A673 (cell line): ENCODE measurements at regions not wholly inside any gene's neighbourhood (a gene's known extent, or its start where the extent isn't known, plus 50 kb on each side); places are given as distances from the start of the nearest gene placed in this dataset.

ENCODE experiments used
- BruUV-seq: library from RNA; stranded (reverse); fragments of 400-500 nt; replicated peaks from 2 replicates; lab custom pipeline; 2021; lab: Mats Ljungman, UMichigan
- CTCF ChIA-PET: fragments of 300-600 bp; sonication (Branson Sonifier 250); formaldehyde crosslinking; loops from one replicate; lab custom pipeline; 2022; ENCODE audit warnings: antibody characterized with exemption; lab: Charles Lee
- POLR2A ChIA-PET: fragments of 300-600 bp; sonication (Branson Sonifier 250); formaldehyde crosslinking; loops from one replicate; lab custom pipeline; 2022; ENCODE audit warnings: antibody characterized with exemption; ENCODE audit not compliant: low non-redundant PET; lab: Charles Lee
- DNase-seq: peaks from one replicate; pipeline ENCODE4 v3.0.0-alpha.2; 2015; ENCODE audit warnings: low spot score
- H3K27ac ChIP-seq: fragments of 200-600 bp; sonication (generic); 2 replicates; pipeline ENCODE4 v1.5.1; 2016; ENCODE audit warnings: mixed run types, low read depth, mild to moderate bottlenecking, mixed read lengths, antibody characterized with exemption, low read length; ENCODE audit not compliant: poor library complexity, severe bottlenecking
- H3K27me3 ChIP-seq: fragments of 200-600 bp; sonication (generic); replicated peaks from 2 replicates; pipeline ENCODE4 v1.6.1; 2017; ENCODE audit warnings: mixed run types, low read depth, mild to moderate bottlenecking, mixed read lengths, antibody characterized with exemption, low read length; ENCODE audit not compliant: insufficient read depth, poor library complexity
- H3K36me3 ChIP-seq: fragments of 200-600 bp; sonication (generic); 2 replicates; pipeline ENCODE4 v1.6.1; 2016; ENCODE audit warnings: mixed run types, mild to moderate bottlenecking, mixed read lengths, antibody characterized with exemption, low read length; ENCODE audit not compliant: insufficient read depth, poor library complexity, severe bottlenecking
- H3K4me1 ChIP-seq: fragments of 200-600 bp; sonication (generic); 2 replicates; pipeline ENCODE4 v1.6.1; 2017; ENCODE audit warnings: mixed run types, mild to moderate bottlenecking, mixed read lengths, antibody characterized with exemption, low read length; ENCODE audit not compliant: insufficient read depth, poor library complexity, severe bottlenecking
- H3K4me3 ChIP-seq: fragments of 200-600 bp; sonication (generic); 2 replicates; pipeline ENCODE4 v1.5.1; 2016; ENCODE audit warnings: low read depth, mixed run types, mild to moderate bottlenecking, mixed read lengths, low read length; ENCODE audit not compliant: poor library complexity, severe bottlenecking
- H3K9me3 ChIP-seq: fragments of 200-600 bp; sonication (generic); 2 replicates; pipeline ENCODE4 v1.6.1; 2016; ENCODE audit warnings: mixed run types, low read depth, mild to moderate bottlenecking, mixed read lengths, antibody characterized with exemption, low read length; ENCODE audit not compliant: poor library complexity, severe bottlenecking
- CTCF ChIP-seq: fragments of 300-800, 200-600 bp; sonication (generic); conservative IDR thresholded peaks from 2 replicates; pipeline ENCODE4 v1.5.1; 2017; ENCODE audit warnings: low read depth, mild to moderate bottlenecking, antibody characterized with exemption, low read length, moderate library complexity, mixed read lengths
- EZH2 ChIP-seq: fragments of 200-600 bp; sonication (generic); IDR thresholded peaks from 2 replicates; pipeline ENCODE4 v1.6.1; 2017; ENCODE audit warnings: borderline replicate concordance, low read depth, mild to moderate bottlenecking, mixed read lengths, antibody characterized with exemption, low read length; ENCODE audit not compliant: poor library complexity, severe bottlenecking
- intact Hi-C: fragments of 100-400 bp; cut with micrococcal nuclease; formaldehyde crosslinking; loops from one replicate; pipeline ENCODE4 v1.10.0; 2022; ENCODE audit not compliant: unreplicated experiment

DNA sequence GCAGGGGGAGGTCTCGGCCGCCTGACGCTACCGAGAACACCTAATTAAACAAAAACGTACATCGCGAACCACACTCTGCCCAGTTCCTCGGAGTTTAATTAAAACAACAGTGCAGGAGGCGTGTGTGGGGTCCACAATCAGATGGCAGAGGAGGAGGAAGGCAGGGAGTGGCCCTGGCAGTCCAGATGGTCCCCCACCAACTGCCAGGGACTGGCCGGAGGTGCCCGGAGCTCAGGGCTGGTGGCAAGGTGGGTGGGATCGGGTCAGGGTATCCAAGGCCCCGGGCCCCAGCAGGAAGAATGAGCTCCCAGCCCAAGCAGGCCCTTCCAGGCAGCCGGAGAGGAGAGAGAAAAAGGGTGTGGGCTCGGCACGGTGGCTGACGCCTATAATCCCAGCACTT is 71.3 kb downstream of the PTPRS start:
- TF ChIP-seq CTCF, result no peak
- TF ChIP-seq EZH2, result no peak
- BruUV-seq, result no TSS peak
- Histone ChIP-seq H3K27ac (no peak overlapping the region), H3K27me3 (no peaks in the 10 kb centered on the region), H3K9me3 (no peaks in the 10 kb centered on the region), H3K36me3 (peaks cover 35% of the 10 kb centered on the region), H3K4me1 (no peaks in the 10 kb centered on the region), H3K4me3 (no peak overlapping the region)
- ChIA-PET POLR2A (no interaction called here), CTCF (no interaction called here)
- intact Hi-C loops, result no loop called here
- DNase-seq, result no peak

- Histone ChIP-seq H3K4me3 (no peak overlapping the region), H3K4me1 (no peaks in the 10 kb centered on the region), H3K27ac (no peak overlapping the region), H3K27me3 (no peaks in the 10 kb centered on the region), H3K9me3 (no peaks in the 10 kb centered on the region), H3K36me3 (peaks cover 30% of the 10 kb centered on the region)
- ChIA-PET CTCF (no interaction called here), POLR2A (no interaction called here)
- no TSS peak for BruUV-seq
- intact Hi-C loops, result no loop called here
- TF ChIP-seq CTCF (no peak), EZH2 (no peak)
- no peak for DNase-seq
Measured at GRCh38 chr19:5268801-5269200, 71.8 kb downstream of the PTPRS start.

DNA sequence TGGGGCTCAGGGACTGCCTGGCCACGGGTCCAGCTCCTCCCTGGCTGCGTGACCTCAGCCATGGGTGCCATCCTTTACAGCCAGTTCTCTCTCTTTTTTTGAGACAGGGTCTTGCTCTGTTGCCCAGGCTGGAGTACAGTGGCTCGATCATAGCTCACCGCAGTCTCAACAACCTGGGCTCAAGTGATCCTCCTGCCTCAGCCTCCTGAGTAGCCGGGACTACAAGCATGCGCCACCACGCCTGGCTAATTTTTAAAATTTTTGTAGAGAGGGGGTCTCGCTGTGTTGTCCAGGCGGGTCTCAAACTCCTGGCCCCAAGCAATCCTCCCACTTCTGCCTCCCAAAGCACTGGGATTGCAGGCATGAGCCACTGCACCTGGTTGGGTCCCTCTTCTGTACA is 75.4 kb downstream of the PTPRS start:
- H3K9me3 ChIP-seq, result no peaks in the 10 kb centered on the region
- no peak overlapping the region for H3K27ac ChIP-seq
- POLR2A ChIA-PET, result no interaction called here
- DNase-seq, result no peak
- H3K27me3 ChIP-seq, result no peaks in the 10 kb centered on the region
- no TSS peak for BruUV-seq
- CTCF ChIA-PET, result no interaction called here
- intact Hi-C loops, result no loop called here
- H3K4me1 ChIP-seq, result no peaks in the 10 kb centered on the region
- peaks cover 21% of the 10 kb centered on the region for H3K36me3 ChIP-seq
- no peak overlapping the region for H3K4me3 ChIP-seq
- TF ChIP-seq EZH2 (no peak), CTCF (no peak)
